Stimulated activated naive CD8-positive, alpha-beta T cell treated with anti-CD3 and anti-CD28 coated beads, Interleukin-15, Interleukin-2, amounts not matched to agents 100 ng/mL and 50 ng/mL, for 24 hours (primary cell): ENCODE measurements at regions not wholly inside any gene's neighbourhood (a gene's known extent, or its start where the extent isn't known, plus 50 kb on each side); places are given as distances from the start of the nearest gene placed in this dataset.

Experiments
- H3K27ac Mint-ChIP-seq: one replicate; pipeline ENCODE4 v1.8.0; 2021; ENCODE audit warnings: mild to moderate bottlenecking, mixed read lengths
- H3K27me3 Mint-ChIP-seq: one replicate; pipeline ENCODE4 v1.8.0; 2021; ENCODE audit warnings: mixed read lengths
- H3K36me3 Mint-ChIP-seq: one replicate; pipeline ENCODE4 v1.8.0; 2021; ENCODE audit warnings: low read depth, mixed read lengths
- H3K4me1 Mint-ChIP-seq: one replicate; pipeline ENCODE4 v1.8.0; 2021; ENCODE audit warnings: low read depth, mixed read lengths
- H3K4me3 Mint-ChIP-seq: one replicate; pipeline ENCODE4 v1.8.0; 2021; ENCODE audit warnings: mild to moderate bottlenecking, mixed read lengths
- H3K9me3 Mint-ChIP-seq: one replicate; pipeline ENCODE4 v1.8.0; 2021; ENCODE audit warnings: mixed read lengths

GRCh38 chr12:73361156-73361863 lies 1089.1 kb downstream of the TRHDE start:
- no peaks in the 10 kb centered on the region for H3K36me3 Mint-ChIP-seq
- no peak overlapping the region for H3K4me3 Mint-ChIP-seq
- no peaks in the 10 kb centered on the region for H3K27me3 Mint-ChIP-seq
- peaks cover 7% of the 10 kb centered on the region for H3K9me3 Mint-ChIP-seq
- H3K4me1 Mint-ChIP-seq, result no peaks in the 10 kb centered on the region
- H3K27ac Mint-ChIP-seq, result no peak overlapping the region

- no peaks in the 10 kb centered on the region for H3K4me1 Mint-ChIP-seq
- peaks cover 7% of the 10 kb centered on the region for H3K9me3 Mint-ChIP-seq
- H3K27ac Mint-ChIP-seq, result no peak overlapping the region
- no peak overlapping the region for H3K4me3 Mint-ChIP-seq
- no peaks in the 10 kb centered on the region for H3K36me3 Mint-ChIP-seq
- H3K27me3 Mint-ChIP-seq, result no peaks in the 10 kb centered on the region
These were observed 1089.7 kb downstream of the TRHDE start for GRCh38 chr12:73361864-73362230.

GRCh38 chr12:73362666-73363065 lies 1090.5 kb downstream of the TRHDE start:
- Mint-ChIP-seq H3K9me3 (peaks cover 7% of the 10 kb centered on the region), H3K27me3 (no peaks in the 10 kb centered on the region), H3K4me1 (no peaks in the 10 kb centered on the region), H3K36me3 (no peaks in the 10 kb centered on the region), H3K4me3 (no peak overlapping the region), H3K27ac (no peak overlapping the region)

- Mint-ChIP-seq H3K4me3 (no peak overlapping the region), H3K4me1 (no peaks in the 10 kb centered on the region)
These were observed 1100.7 kb downstream of the TRHDE start for GRCh38 chr12:73372856-73373255.

GRCh38 chr12:73374360-73374759 lies 1102.2 kb downstream of the TRHDE start:
- no peaks in the 10 kb centered on the region for H3K4me1 Mint-ChIP-seq
- H3K9me3 Mint-ChIP-seq, result peaks cover 5% of the 10 kb centered on the region
- no peak overlapping the region for H3K4me3 Mint-ChIP-seq
- H3K36me3 Mint-ChIP-seq, result no peaks in the 10 kb centered on the region
- H3K27me3 Mint-ChIP-seq, result no peaks in the 10 kb centered on the region
- no peak overlapping the region for H3K27ac Mint-ChIP-seq

More at GRCh38 chr12:73372856-73373255, 1100.7 kb downstream of the TRHDE start:
- H3K27me3 Mint-ChIP-seq, result no peaks in the 10 kb centered on the region
- peaks cover 7% of the 10 kb centered on the region for H3K9me3 Mint-ChIP-seq
- H3K27ac Mint-ChIP-seq, result no peak overlapping the region
- H3K36me3 Mint-ChIP-seq, result no peaks in the 10 kb centered on the region

- Mint-ChIP-seq H3K27ac (no peak overlapping the region), H3K9me3 (peaks cover 8% of the 10 kb centered on the region), H3K27me3 (no peaks in the 10 kb centered on the region), H3K4me3 (no peak overlapping the region), H3K4me1 (no peaks in the 10 kb centered on the region), H3K36me3 (no peaks in the 10 kb centered on the region)
These were observed 1111.5 kb downstream of the TRHDE start for GRCh38 chr12:73383584-73384222.

- Mint-ChIP-seq H3K9me3 (peaks cover 8% of the 10 kb centered on the region), H3K36me3 (no peaks in the 10 kb centered on the region), H3K27me3 (no peaks in the 10 kb centered on the region), H3K27ac (no peak overlapping the region), H3K4me3 (no peak overlapping the region), H3K4me1 (no peaks in the 10 kb centered on the region)
These were observed 1112.4 kb downstream of the TRHDE start for GRCh38 chr12:73384592-73384991.

- no peak overlapping the region for H3K4me3 Mint-ChIP-seq
- H3K9me3 Mint-ChIP-seq, result peaks cover 4% of the 10 kb centered on the region
- H3K4me1 Mint-ChIP-seq, result no peaks in the 10 kb centered on the region
- no peaks in the 10 kb centered on the region for H3K36me3 Mint-ChIP-seq
- no peaks in the 10 kb centered on the region for H3K27me3 Mint-ChIP-seq
- H3K27ac Mint-ChIP-seq, result no peak overlapping the region
These were observed 1118.1 kb downstream of the TRHDE start for GRCh38 chr12:73390261-73390660.

- Mint-ChIP-seq H3K27ac (no peak overlapping the region), H3K4me3 (no peak overlapping the region)
These were observed 1124.6 kb upstream of the ATXN7L3B start for GRCh38 chr12:73413051-73413450.

GRCh38 chr12:73413974-73414373 lies 1123.7 kb upstream of the ATXN7L3B start:
- no peak overlapping the region for H3K4me3 Mint-ChIP-seq
- no peak overlapping the region for H3K27ac Mint-ChIP-seq
- no peaks in the 10 kb centered on the region for H3K36me3 Mint-ChIP-seq
- H3K9me3 Mint-ChIP-seq, result peaks cover 21% of the 10 kb centered on the region
- H3K27me3 Mint-ChIP-seq, result no peaks in the 10 kb centered on the region
- no peaks in the 10 kb centered on the region for H3K4me1 Mint-ChIP-seq

More at GRCh38 chr12:73413051-73413450, 1124.6 kb upstream of the ATXN7L3B start:
- Mint-ChIP-seq H3K36me3 (no peaks in the 10 kb centered on the region), H3K9me3 (peaks cover 21% of the 10 kb centered on the region), H3K27me3 (no peaks in the 10 kb centered on the region), H3K4me1 (no peaks in the 10 kb centered on the region)

GRCh38 chr12:73414926-73415325 lies 1122.7 kb upstream of the ATXN7L3B start:
- H3K36me3 Mint-ChIP-seq, result no peaks in the 10 kb centered on the region
- no peak overlapping the region for H3K27ac Mint-ChIP-seq
- no peak overlapping the region for H3K4me3 Mint-ChIP-seq
- H3K27me3 Mint-ChIP-seq, result no peaks in the 10 kb centered on the region
- H3K9me3 Mint-ChIP-seq, result peaks cover 21% of the 10 kb centered on the region
- no peaks in the 10 kb centered on the region for H3K4me1 Mint-ChIP-seq

GRCh38 chr12:73418541-73418940 lies 1119.1 kb upstream of the ATXN7L3B start:
- H3K27me3 Mint-ChIP-seq, result no peaks in the 10 kb centered on the region
- H3K4me3 Mint-ChIP-seq, result no peak overlapping the region
- no peaks in the 10 kb centered on the region for H3K36me3 Mint-ChIP-seq
- H3K4me1 Mint-ChIP-seq, result no peaks in the 10 kb centered on the region
- H3K27ac Mint-ChIP-seq, result no peak overlapping the region
- H3K9me3 Mint-ChIP-seq, result peaks cover 15% of the 10 kb centered on the region

GRCh38 chr12:73421832-73422231 lies 1115.8 kb upstream of the ATXN7L3B start:
- Mint-ChIP-seq H3K27me3 (no peaks in the 10 kb centered on the region), H3K36me3 (no peaks in the 10 kb centered on the region), H3K27ac (no peak overlapping the region), H3K4me1 (no peaks in the 10 kb centered on the region), H3K4me3 (no peak overlapping the region), H3K9me3 (peaks cover 12% of the 10 kb centered on the region)

- H3K27me3 Mint-ChIP-seq, result no peaks in the 10 kb centered on the region
- no peak overlapping the region for H3K27ac Mint-ChIP-seq
- H3K4me3 Mint-ChIP-seq, result no peak overlapping the region
- no peaks in the 10 kb centered on the region for H3K4me1 Mint-ChIP-seq
- peaks cover 11% of the 10 kb centered on the region for H3K9me3 Mint-ChIP-seq
- no peaks in the 10 kb centered on the region for H3K36me3 Mint-ChIP-seq
These were observed 1113.2 kb upstream of the ATXN7L3B start for GRCh38 chr12:73424484-73424883.

- H3K27me3 Mint-ChIP-seq, result no peaks in the 10 kb centered on the region
- peaks cover 8% of the 10 kb centered on the region for H3K4me1 Mint-ChIP-seq
- peak overlapping the region; percentile 0 for H3K27ac Mint-ChIP-seq
- peaks cover 2% of the 10 kb centered on the region for H3K9me3 Mint-ChIP-seq
- no peaks in the 10 kb centered on the region for H3K36me3 Mint-ChIP-seq
- no peak overlapping the region for H3K4me3 Mint-ChIP-seq
These were observed 1091.8 kb upstream of the ATXN7L3B start for GRCh38 chr12:73445658-73446324.
